Umbilical cord (tissue), 1 donor: ENCODE measurements at regions not wholly inside any gene's neighbourhood (a gene's known extent, or its start where the extent isn't known, plus 50 kb on each side); places are given as distances from the start of the nearest gene placed in this dataset.
A peak's percentile ranks its signal among the peaks of the same experiment; 100 is the strongest.
"Not testable (repeated sequence)": the region's sequence is repeated elsewhere in the genome, so short reads cannot be mapped to it uniquely, and the experiment has no call there.

Experiments used
- DNase-seq: peaks from one replicate; pipeline ENCODE4 v3.0.0-alpha.2; 2015; ENCODE audit warnings: low spot score

DNA sequence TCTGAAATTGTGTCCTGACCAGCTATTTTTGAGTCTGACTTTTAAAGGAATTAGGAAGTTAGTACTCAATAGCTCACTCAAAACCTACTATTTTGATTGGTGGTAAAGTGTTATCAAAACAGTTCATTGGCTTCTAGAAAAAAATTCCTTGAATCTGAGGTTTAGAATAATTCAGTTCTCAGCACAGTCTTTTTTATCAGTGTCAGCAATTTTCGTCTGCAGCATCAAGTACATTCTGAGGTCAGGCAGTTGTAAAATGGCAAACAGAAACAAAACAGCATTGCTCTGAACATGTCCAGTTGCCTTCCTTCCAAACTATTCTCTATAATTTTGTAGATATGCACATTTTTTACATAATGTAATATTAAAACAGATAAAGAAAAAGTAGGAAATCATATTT is 1644.1 kb downstream of the SLITRK5 start:
- DNase-seq = peak; percentile 7

DNA sequence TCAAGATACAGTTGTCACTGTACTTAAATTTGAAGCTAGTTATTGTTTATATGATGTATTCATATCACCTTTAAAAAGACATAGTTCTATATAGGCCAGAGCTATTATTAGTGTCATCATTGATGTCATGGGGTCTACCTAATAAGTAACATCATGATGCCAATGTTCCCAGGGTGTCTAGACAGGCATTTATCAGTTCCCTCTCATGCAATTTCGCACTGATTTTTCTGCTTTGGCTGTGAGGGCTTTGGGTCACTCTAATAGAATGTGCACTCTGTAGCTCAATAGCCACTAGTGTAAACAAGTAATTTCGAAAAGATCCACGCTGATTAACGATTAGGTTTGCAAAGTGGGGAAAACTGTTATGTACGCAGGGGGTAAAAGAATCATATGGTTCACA is 1651.3 kb downstream of the SLITRK5 start:
- DNase-seq = no peak

DNA sequence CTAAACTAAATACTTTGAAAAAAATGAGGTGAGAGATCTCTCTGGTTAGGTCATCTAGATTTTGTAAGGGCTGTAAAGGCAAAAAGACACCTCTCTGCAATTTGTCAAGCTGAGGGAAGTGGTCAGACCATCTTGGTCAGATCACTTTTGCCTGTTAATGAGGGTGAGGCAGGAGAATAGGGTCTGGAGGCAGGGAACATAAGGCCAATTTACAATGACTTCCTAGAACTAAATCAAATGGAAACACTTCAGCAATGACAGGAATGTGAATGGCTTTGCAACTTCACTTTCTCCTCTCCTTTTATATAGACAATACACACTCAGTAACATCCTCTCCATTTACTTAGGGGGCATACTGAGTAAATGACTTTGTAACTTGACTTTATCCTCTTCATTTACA is 1653.4 kb downstream of the SLITRK5 start:
- no peak for DNase-seq

DNA sequence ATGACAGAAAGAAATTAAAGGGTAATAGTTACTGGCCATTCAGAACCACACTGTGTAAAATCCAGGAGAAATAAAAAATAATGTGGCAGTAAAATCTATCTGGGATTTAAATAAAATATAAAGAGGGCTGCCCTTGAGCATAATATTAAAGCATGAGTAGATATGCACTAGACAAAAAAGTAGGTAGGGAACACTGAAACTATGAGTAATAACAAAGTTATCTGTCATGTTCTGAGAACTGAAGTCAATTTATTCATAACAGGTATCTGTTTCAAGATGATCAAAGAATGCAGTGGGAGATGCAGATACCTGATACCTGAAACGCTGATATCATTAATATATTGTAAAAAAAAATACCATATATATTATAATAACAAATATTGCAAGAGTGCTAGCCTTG is 1672.0 kb downstream of the SLITRK5 start:
- no peak for DNase-seq

DNA sequence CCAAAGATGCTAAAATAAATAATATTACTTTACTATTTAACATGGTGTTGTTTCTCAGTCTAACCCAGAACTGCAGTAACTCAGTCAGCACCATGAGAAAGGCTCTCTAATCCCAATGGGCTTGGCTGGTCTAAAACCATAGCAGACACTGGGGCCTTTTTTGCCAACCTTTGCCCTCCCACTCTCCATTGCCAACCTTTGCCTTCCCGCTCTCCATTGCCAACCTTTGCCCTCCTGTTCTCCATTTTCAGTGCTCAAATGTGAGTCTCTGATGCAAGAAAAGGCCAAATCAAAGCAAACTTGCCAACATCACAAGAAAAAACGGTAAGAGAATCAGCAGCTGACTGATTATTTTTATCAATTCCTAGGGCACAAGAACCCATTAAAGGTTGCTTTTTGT is 1681.2 kb downstream of the SLITRK5 start:
- DNase-seq = no peak

DNA sequence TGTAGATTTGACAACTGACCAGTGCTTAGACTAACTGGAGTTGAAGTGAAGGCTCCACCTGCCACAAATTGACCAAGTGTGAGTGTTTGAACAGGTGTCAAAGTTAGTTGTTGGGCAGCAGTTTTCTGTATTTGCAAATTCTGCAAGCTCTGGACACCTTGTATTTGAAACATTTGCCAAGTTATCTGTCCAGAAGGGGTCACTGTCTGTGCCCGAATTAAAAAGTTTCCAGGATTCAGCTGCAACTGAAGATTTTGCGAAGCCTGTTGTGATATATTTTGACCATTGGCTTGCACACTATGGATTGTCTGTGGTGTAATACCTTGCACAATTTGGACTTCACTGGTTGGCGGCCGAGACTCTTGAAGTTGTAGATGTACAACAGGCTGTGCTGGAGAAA is 1690.7 kb downstream of the SLITRK5 start:
- no peak for DNase-seq

DNA sequence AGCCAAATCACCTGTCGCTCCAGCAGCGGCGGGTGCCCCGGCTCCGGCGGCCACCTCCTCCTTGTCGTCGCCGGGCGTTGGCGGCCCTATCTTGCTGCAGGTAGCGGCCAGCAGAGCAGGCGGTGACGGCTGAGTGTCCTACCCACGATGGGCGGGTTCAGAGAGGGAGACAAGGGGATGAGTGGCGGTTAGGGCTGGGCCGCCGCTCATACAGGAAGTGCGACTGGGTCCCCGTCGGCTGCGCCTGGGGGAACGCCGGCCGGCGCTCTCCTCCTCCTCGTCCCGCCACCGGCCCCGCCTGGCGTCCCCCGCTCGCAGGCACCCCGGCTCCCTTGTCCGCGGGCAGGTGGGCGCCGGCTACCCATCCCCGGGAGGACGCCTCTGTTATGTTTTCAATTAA is 1692.0 kb downstream of the SLITRK5 start:
- DNase-seq = no peak

DNA sequence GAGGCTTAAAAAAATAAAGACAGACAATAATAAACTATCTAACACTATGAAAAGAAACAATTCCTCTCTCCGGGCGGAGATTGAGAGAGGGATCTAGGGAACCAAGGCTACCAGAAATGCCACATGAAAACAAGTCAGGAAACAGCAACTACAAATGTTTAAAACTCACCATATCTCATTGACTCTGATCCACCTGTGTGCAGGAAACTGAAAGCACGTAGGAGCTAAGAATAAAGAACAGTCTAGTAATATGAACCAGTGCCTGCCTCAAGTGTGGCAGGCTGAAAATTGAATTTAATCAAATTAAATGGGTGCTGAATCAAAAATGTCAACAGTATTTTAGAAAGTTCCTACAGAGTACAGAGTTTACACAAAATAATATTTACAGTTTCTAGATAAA is 1701.0 kb downstream of the SLITRK5 start:
- DNase-seq = no peak

DNA sequence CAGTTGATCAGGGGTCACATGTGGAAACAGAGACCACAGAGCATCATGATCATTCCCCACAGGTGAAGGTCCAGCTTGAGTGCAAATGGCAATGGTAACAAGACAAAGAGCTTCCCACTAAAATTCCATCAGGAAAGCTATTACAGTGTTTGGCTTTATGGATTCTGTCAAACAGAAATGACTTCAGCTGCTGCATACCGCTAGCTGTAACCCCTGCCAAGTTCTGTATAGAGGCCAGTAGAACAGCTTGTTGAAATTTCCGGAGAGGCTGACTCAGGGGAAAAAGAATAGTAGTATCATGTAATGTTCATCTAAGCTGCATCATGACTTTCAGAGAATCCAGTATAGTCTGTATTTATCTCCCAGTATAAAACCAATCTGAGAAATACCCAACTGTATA is 1704.7 kb downstream of the SLITRK5 start:
- peak; percentile 77 for DNase-seq

DNA sequence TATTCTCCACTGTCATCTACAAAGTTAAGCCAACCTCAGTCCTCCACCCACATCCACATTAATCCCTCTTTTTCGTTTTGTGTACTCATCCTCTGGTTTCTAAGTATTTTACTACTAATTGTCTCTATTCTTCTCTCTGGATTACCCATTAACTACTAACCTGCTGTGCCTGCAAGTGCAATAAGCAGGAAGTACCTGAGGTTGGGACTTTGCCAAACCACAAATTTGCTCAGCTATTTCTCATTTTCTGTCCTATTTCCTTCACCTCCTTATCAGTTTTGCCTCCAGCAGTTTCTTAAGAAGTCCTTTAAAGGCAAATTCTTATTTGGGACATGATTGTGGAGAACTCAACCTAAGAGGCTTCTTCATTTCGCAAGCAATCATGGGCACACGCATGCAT is 1708.9 kb downstream of the SLITRK5 start:
- no peak for DNase-seq

DNA sequence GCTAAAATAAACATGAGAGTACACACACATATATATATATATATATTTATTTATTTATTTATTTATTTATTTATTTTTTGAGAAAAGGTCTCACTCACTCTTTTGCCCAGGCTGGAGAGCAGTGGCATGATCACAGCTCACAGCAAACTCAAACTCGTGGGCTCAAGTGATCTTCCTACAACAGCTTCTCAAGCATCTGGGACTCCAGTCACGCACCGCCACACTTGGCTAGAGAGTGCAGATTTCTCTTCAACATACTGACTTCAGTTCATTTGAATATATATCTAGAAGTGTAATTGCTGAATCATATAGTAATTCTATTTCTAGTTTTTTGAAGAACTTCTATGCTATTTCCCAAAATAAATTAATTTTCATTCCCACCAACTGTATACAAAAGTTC is 1711.8 kb downstream of the SLITRK5 start:
- no peak for DNase-seq

DNA sequence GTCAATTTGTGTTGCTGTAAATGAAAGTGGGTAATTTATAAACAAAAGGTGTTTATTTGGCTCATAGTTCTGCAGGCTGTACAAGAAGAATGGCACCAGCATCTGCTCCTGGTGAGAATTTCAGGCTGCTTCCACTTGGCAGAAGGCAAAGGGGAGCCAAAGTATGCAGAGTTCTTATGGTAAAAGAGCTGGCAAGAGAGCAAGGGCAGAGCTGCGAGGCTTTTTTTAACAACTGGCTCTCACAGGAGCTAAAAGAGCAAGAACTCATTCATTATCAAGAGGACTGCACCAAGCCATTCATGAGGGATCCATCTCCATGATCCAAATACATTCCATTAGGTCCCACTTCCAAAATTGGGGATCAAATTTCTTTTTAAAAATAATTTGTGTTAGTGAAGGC is 1712.7 kb downstream of the SLITRK5 start:
- DNase-seq = no peak

DNA sequence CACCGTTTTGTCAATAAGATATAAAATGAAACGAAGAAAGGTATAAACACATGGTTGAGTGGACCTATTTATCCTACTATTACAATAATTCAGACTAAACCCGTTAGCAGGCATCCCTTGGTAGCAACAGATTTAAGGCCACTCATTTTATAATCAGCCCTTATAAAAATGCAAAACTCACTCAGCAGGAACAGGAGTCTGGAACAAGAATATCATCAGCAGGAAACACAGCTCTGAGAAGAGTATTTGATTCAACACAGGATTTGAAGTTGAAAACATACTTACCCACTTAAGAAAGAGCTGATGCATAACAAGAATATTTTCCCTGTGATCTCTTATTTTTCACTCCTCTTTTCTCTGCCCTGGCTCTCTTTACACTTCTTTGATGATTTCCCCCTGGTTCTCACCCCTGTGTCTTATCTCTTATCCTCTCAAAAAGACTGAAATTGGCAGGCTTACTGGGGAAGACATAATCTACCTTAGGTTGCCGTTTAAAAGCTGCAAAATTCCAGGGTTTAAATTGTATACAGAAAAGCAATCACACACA is 1722.7 kb downstream of the SLITRK5 start:
- peak; percentile 28 for DNase-seq

DNA sequence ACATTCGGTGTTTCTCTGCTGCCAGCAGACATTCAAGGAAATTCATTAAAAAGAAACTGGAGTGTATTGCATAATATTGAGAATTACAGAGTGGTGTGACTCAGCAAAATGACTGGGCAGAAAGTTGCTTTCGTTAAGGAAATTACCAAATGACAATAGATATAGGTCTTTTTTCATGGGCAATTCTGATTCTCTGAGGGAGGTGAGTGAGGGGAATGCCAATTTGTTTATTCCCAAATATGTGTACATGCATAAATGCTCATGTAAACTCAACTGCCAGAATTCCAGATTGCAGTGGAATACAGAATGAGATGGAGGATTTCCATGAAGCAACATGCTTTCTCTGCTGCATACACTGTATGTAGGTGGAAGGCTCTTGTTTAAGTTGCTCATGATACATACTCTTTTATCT is 1730.1 kb downstream of the SLITRK5 start:
- peak; percentile 24 for DNase-seq

DNA sequence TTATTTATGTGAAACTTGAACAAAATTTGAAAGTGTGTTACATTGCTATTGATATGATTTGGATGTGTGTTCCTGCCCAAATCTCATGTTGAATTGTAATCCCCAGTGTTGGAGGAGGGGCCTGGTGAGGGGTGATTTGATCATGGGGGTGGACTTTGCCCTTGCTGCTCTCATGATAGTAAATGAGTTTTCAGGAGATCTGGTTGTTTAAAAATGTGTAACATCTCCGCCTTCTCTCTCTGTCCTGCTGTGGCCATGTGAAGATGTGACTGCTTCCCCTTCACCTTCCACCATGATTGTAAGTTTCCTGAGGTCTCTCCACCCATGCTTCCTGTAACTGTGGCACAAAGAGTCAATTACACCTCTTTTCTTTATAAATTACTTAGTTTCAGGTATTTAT is 1731.0 kb downstream of the SLITRK5 start:
- DNase-seq = no peak

DNA sequence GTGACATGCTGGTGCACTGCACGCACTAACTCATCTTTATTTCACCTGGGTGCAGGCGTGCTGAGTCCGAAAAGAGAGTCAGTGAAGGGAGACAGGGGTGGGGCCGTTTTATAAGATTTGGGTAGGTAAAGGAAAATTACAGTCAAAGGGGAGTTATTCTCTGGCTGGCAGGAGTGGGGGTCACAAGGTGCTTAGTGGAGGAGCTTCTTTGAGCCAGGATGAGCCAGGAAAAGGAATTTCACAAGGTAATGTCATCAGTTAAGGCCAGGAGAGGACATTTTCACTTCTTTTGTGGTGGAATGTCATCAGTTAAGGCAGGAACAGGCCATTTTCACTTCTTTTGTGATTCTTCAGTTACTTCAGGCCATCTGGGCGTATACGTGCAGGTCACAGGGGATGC is 1734.9 kb downstream of the SLITRK5 start:
- not testable (repeated sequence) for DNase-seq

DNA sequence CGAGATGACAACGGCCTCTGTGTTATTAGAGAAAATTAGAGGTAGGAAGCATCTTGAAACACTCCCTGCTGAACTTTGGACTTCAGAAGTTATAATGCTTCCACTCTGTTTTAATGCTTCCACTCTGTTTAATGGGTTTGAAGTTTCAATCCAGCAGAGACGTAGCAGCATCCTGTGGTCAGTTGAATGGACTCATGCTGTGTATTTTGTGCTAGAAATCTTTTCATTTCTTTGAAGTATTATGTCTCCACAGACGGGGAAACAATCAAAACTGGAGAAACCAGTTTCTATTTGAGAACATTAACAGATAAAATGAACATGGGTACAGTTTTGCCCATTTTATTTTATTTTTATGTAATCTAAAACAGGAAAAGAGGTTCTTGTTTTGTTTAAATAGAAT is 1736.2 kb downstream of the SLITRK5 start:
- DNase-seq = no peak

DNA sequence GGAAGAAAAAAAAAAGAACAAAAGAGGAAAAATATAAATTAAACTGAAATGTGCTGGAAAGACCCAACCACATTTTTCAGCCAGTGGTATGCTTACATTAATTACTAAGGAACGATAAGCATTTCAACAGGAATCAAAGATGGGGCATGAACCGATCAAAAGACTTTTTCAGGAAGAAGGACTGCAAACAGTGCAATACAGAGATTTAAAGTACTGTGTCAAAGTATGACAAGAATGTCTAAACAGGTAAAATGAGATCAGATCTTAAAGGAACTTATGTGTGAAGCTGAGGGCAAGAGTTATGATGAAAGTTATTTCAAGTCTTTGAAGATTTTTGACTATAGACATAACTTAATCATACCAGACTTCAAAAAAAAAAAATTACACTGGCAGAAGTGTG is 1761.8 kb downstream of the SLITRK5 start:
- peak; percentile 10 for DNase-seq

DNA sequence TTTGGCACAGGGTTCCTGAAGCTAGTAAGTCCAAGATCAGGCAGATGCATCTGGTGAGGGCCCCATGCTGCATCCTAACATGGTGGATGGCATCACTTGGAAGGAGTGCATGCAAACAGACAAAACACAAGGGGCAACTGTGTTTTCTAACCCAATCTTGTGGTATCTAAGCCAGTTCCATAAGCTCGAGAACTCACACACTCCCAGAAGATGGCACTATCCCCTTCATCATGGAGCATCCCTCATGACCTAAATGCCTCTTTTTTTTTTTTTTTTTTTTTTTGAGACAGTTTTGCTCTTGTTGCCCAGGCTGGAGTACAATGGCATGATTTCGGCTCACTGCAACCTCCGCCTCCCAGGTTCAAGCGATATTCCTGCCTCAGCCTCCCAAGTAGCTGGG is 1763.5 kb downstream of the SLITRK5 start:
- DNase-seq = not testable (repeated sequence)

DNA sequence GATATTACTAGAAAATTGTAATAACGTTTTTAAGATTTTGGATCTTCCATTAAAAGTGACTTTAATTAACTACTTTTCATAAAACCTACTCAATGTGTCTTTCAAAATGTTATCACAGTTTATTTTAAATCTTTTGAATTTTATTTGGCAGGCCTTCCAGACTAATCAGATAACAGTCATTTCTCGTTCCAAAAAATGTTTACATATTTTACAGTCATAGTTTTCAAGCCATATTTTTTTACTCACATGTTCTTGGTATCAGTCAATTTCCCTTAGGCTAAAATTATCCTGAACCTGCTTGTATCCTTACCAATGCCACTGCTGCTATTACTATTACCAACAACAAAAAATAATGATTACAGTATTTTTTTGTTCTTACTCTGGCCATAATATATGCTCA is 1783.5 kb downstream of the SLITRK5 start:
- DNase-seq = no peak

DNA sequence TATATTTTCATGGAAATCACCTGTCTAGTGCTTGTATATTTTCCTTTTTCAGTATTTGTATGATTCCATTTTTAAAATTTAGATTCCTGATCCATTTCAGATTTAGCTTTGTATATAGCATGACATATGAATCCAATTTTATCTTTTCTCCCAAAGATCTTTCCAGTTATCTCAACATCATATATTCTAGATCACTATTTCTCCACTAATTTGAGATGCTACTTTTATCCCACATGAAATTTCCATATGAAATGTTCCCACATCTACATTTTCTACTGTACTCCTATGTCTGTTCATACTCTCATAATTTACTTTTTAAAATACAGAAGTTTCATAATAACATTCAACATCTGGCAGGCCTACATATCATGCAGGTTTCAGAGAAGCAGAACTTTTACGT is 1784.1 kb downstream of the SLITRK5 start:
- DNase-seq = no peak

DNA sequence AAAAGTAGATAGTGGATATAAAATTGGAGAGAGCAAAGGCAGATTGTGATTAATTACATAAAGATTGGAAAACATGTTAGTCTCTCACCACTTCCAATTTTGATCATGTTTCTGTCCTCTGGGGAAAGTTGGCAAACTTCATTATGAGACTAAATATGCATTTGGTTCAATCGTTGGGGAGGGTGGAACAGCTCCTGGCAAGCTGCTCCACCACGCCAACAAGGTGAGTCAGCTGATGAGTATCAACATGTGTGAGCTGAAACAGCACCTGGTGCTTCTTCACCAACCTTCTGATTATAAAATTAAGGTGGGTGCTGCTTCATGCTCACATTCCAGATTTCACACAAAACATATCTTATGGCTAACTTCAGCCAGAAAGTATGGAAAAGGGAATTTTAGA is 1784.6 kb downstream of the SLITRK5 start:
- no peak for DNase-seq

DNA sequence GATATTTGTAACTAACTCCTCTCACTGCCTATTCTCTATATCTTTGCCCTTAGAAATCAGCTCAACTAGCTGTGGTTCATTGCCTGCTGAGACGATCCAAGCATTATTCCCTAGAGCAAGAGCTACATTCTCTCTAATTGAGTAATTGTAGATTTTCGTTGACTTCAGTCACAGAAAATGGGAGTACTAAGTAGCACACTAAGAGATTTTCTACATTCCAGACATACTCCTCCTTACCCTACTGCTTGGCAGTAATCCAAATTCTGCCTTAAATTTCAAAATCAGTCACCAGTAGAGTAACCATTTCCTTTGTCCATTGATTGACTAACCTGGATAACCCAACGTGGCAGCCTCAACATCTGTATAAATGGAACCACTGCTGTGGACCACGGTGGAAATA is 1786.8 kb downstream of the SLITRK5 start:
- peak; percentile 20 for DNase-seq

DNA sequence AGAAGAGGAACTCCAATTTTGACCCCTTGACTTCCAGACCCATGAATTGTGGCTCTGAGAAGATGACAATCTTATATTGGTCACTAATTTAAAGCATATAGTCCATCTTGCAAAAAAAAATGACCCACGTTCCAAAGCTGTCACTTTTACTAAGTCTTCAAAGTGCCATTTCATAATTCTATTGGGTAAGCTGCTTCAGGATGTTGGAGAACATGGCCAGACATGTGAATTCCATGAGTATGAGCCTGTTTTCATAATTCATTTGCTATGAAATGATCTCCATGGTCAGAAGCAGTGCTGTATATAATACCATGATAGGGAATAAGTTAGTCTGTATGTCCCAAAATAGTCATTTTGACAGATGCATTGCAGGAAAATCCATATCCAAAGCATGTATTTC is 1787.3 kb downstream of the SLITRK5 start:
- no peak for DNase-seq

DNA sequence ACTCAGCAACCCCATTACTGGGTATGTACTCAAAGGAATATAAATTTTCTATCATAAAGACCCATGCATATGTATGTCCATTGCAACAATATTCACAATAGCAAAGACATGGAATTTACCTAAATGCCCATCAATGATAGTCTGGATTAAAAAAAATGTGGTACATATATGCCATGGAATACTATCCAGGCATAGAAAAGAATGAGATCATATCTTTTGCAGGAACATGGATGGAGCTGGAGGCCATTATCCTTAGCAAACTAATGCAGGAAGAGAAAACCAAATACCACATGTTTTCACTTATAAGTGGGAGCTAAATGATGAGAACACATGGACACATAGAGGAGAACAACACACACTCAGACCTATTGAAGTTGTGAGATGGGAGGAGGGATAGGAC is 1789.7 kb downstream of the SLITRK5 start:
- DNase-seq = not testable (repeated sequence)
